Body of pancreas (tissue), 4 donors: ENCODE measurements at regions not wholly inside any gene's neighbourhood (a gene's known extent, or its start where the extent isn't known, plus 50 kb on each side); places are given as distances from the start of the nearest gene placed in this dataset.

Source experiments
- ATAC-seq: fragments of 150-250 bp; one replicate; pipeline ENCODE4 v1.9.1; 2016
- DNase-seq, 4 donors: peaks; one replicate each; pipeline ENCODE4 v3.0.0-alpha.2; 2019
- H3K27ac ChIP-seq, 4 donors: fragments of 200-600 bp; sonication (generic); 1 replicate in 3 of 4; 2 replicates in 1 of 4; pipeline versions ENCODE4 v1.5.1 to v1.6.1; 2016 to 2019; ENCODE audit warnings: mild to moderate bottlenecking in 1 of 4, mixed read lengths in 1 of 4, moderate library complexity in 1 of 4
- H3K27me3 ChIP-seq, 2 donors: fragments of 200-600 bp; sonication (generic); one replicate each; pipeline ENCODE4 v1.6.0; 2016; ENCODE audit warnings: mild to moderate bottlenecking in 1 of 2
- H3K36me3 ChIP-seq, 2 donors: fragments of 200-600 bp; sonication (generic); replicated peaks in 1 of 2; 2 replicates each; pipeline ENCODE4 v1.5.1; 2016; ENCODE audit warnings: low read depth in 2 of 2; ENCODE audit not compliant: insufficient read depth in 1 of 2
- H3K4me1 ChIP-seq: fragments of 200-600 bp; sonication (generic); one replicate; pipeline ENCODE4 v1.6.0; 2016
- H3K4me3 ChIP-seq, 2 donors: fragments of 200-600 bp; sonication (generic); 1 replicate in 1 of 2; 2 replicates in 1 of 2; pipeline ENCODE4 v1.5.1; 2016 to 2019
- H3K9me3 ChIP-seq, 3 donors: fragments of 200-600 bp; sonication (generic); 1 replicate in 2 of 3; 2 replicates in 1 of 3; pipeline ENCODE4 v1.5.1; 2016
- CTCF ChIP-seq, 7 experiments: fragments of 450-650 bp in 4 of 7; fragments of 200-600 bp in 3 of 7; sonication (generic) in 3 of 7; IDR thresholded peaks; one replicate each; pipeline ENCODE4 v1.5.1; 2016 to 2019; ENCODE audit warnings: antibody characterized with exemption in 7 of 7
- POLR2A ChIP-seq, 3 donors: fragments of 450-650 bp; IDR thresholded peaks; one replicate each; pipeline ENCODE4 v1.6.1; 2016; ENCODE audit warnings: antibody characterized with exemption in 3 of 3, mild to moderate bottlenecking in 2 of 3
- WGBS, 2 donors: methylation state at CpG; one replicate each; pipeline ENCODE4 v1.1.5; 2017; 5-methylcytosine and 5-hydroxymethylcytosine counted together
- intact Hi-C: fragments of 100-400 bp; cut with DNase I; formaldehyde crosslinking; loops from one replicate; pipeline ENCODE4 v1.15.1; 2023

- Histone ChIP-seq H3K27me3 (no peaks in the 10 kb centered on the region), H3K4me3 (no peak overlapping the region), H3K36me3 (no peaks in the 10 kb centered on the region), H3K9me3 (no peaks in the 10 kb centered on the region), H3K4me1 (no peaks in the 10 kb centered on the region), H3K27ac (no peak overlapping the region)
- 77 to 79% methylated on average over 1 of the region's 1 CpG for WGBS, 2 donors
- intact Hi-C loops: no loop called here
- TF ChIP-seq POLR2A (IDR thresholded peaks at IDR 0.05) (no peak), CTCF (IDR thresholded peaks at IDR 0.05) (no peak)
- DNase-seq (no peak), ATAC-seq (no peak)
Measured at GRCh38 chr4:14272206-14272605, 644.7 kb upstream of the BOD1L1 start.

GRCh38 chr4:14277505-14277904, 650.0 kb upstream of the BOD1L1 start:
- Histone ChIP-seq H3K27me3 (no peaks in the 10 kb centered on the region), H3K4me1 (no peaks in the 10 kb centered on the region), H3K9me3 (no peaks in the 10 kb centered on the region), H3K27ac (no peak overlapping the region), H3K36me3 (no peaks in the 10 kb centered on the region), H3K4me3 (no peak overlapping the region)
- TF ChIP-seq POLR2A (IDR thresholded peaks at IDR 0.05) (no peak), CTCF (IDR thresholded peaks at IDR 0.05) (no peak)
- intact Hi-C loops: no loop called here
- DNase-seq (peak in 1 of 4 donors; percentile 15), ATAC-seq (no peak)
- 64% methylated on average over 4 of the region's 4 CpGs for WGBS, 2 donors

- intact Hi-C loops: no loop called here
- no peaks in the 10 kb centered on the region for H3K4me1 ChIP-seq
- H3K36me3 ChIP-seq: no peaks in the 10 kb centered on the region
- no peak overlapping the region for H3K27ac ChIP-seq
- DNase-seq (no peak), ATAC-seq (no peak)
- H3K4me3 ChIP-seq: no peak overlapping the region
- WGBS, 2 donors: 74 to 80% methylated on average over 1 of the region's 1 CpG
- H3K9me3 ChIP-seq: no peaks in the 10 kb centered on the region
- TF ChIP-seq CTCF (IDR thresholded peaks at IDR 0.05) (no peak), POLR2A (IDR thresholded peaks at IDR 0.05) (no peak)
- H3K27me3 ChIP-seq: no peaks in the 10 kb centered on the region
Measured at GRCh38 chr4:14280567-14280966, 653.0 kb upstream of the BOD1L1 start.

- H3K4me1 ChIP-seq: no peaks in the 10 kb centered on the region
- DNase-seq (no peak), ATAC-seq (no peak)
- no peaks in the 10 kb centered on the region for H3K27me3 ChIP-seq
- H3K9me3 ChIP-seq: no peaks in the 10 kb centered on the region
- intact Hi-C loops: no loop called here
- TF ChIP-seq POLR2A (IDR thresholded peaks at IDR 0.05): no peak
- TF ChIP-seq CTCF (IDR thresholded peaks at IDR 0.05): no peak
- no peak overlapping the region for H3K4me3 ChIP-seq
- no peak overlapping the region for H3K27ac ChIP-seq
- H3K36me3 ChIP-seq: no peaks in the 10 kb centered on the region
Measured at GRCh38 chr4:14284578-14284977, 657.1 kb upstream of the BOD1L1 start.

- Histone ChIP-seq H3K9me3 (no peaks in the 10 kb centered on the region), H3K36me3 (no peaks in the 10 kb centered on the region), H3K27me3 (no peaks in the 10 kb centered on the region), H3K27ac (no peak overlapping the region), H3K4me3 (no peak overlapping the region), H3K4me1 (no peaks in the 10 kb centered on the region)
- intact Hi-C loops: no loop called here
- TF ChIP-seq POLR2A (IDR thresholded peaks at IDR 0.05) (no peak), CTCF (IDR thresholded peaks at IDR 0.05) (no peak)
- DNase-seq: no peak
- WGBS, 2 donors: 50 to 55% methylated on average over 1 of the region's 1 CpG
- ATAC-seq: no peak
Measured at GRCh38 chr4:14289708-14290107, 662.2 kb upstream of the BOD1L1 start.
